GM13977 (cell line): ENCODE measurements at regions not wholly inside any gene's neighbourhood (a gene's known extent, or its start where the extent isn't known, plus 50 kb on each side); places are given as distances from the start of the nearest gene placed in this dataset.
"Not testable (repeated sequence)": the region's sequence is repeated elsewhere in the genome, so short reads cannot be mapped to it uniquely, and the experiment has no call there.

Experiments used
- DNase-seq: peaks from one replicate; pipeline ENCODE4 v3.0.0; 2012; ENCODE audit warnings: low spot score
- in situ Hi-C: fragments of 300-500 bp; cut with MboI; formaldehyde crosslinking; loops from one replicate; pipeline ENCODE4 v1.12.0; 2022; ENCODE audit warnings: low sequenced_read_pairs, low pct_unique_long_range_greater_than_20kb, mixed read lengths, inconsistent platforms; ENCODE audit not compliant: unreplicated experiment
- TF ChIP-seq, protein P1 (sequence below): IDR thresholded peaks from 2 replicates; pipeline ENCODE4 v1.5.1; 2012; ENCODE audit warnings: mild to moderate bottlenecking, control low read depth; ENCODE audit not compliant: insufficient read depth; ENCODE audit errors: extremely low read depth, missing control alignments

DNA sequence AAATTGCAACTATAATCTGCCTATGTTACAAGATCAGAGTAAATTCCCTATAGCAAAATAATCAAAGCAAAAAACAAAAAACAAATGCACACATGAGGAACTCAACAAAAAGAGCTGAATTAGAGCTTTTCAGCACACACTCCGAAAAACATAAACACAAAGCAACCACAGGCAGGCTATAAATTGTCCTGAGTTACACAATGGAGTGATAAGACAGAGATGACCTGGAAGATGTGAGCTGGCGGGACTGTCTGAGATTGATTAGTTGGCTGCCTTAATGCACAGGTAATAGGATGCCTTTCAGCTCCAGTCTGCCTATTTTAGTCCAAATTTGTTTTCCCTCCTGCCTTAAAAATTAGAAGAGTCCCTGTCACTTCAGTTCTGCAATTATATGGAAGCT, 159.0 kb upstream of the FNDC3A start:
- in situ Hi-C loops: no loop called here
- TF ChIP-seq, protein P1, sequence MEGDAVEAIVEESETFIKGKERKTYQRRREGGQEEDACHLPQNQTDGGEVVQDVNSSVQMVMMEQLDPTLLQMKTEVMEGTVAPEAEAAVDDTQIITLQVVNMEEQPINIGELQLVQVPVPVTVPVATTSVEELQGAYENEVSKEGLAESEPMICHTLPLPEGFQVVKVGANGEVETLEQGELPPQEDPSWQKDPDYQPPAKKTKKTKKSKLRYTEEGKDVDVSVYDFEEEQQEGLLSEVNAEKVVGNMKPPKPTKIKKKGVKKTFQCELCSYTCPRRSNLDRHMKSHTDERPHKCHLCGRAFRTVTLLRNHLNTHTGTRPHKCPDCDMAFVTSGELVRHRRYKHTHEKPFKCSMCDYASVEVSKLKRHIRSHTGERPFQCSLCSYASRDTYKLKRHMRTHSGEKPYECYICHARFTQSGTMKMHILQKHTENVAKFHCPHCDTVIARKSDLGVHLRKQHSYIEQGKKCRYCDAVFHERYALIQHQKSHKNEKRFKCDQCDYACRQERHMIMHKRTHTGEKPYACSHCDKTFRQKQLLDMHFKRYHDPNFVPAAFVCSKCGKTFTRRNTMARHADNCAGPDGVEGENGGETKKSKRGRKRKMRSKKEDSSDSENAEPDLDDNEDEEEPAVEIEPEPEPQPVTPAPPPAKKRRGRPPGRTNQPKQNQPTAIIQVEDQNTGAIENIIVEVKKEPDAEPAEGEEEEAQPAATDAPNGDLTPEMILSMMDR: no peak
- no peak for DNase-seq

DNA sequence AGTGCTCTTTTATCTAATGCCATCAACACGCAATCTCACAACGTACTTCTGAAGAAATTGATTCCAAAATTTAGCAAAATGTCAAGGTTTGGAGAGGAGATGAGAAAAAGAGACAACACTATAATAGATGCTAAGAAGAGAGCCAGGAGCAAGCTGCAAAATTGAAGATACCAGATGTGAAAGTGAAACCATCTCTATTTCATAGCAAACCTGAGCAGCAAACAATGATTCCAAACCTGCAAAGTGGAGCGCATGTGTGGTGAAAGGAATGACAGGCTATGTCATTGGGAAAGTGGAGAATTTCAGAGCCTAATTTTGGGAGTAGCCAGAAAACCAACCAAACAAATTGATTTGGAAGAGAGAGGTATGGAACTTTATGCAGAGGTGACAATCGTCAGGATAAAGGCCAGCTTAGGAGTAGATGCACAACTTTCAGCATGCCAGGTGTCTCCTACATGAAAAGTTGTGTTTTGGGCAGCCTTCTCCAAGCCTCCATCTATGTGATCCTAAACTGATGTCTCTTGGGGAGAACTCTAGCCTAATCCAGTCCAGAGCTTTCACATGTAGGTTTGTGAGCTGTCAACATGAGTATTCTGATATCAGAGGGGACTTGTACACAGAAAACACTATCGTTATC, 158.4 kb upstream of the FNDC3A start:
- TF ChIP-seq, protein P1: no peak
- DNase-seq: no peak
- in situ Hi-C loops: no loop called here

DNA sequence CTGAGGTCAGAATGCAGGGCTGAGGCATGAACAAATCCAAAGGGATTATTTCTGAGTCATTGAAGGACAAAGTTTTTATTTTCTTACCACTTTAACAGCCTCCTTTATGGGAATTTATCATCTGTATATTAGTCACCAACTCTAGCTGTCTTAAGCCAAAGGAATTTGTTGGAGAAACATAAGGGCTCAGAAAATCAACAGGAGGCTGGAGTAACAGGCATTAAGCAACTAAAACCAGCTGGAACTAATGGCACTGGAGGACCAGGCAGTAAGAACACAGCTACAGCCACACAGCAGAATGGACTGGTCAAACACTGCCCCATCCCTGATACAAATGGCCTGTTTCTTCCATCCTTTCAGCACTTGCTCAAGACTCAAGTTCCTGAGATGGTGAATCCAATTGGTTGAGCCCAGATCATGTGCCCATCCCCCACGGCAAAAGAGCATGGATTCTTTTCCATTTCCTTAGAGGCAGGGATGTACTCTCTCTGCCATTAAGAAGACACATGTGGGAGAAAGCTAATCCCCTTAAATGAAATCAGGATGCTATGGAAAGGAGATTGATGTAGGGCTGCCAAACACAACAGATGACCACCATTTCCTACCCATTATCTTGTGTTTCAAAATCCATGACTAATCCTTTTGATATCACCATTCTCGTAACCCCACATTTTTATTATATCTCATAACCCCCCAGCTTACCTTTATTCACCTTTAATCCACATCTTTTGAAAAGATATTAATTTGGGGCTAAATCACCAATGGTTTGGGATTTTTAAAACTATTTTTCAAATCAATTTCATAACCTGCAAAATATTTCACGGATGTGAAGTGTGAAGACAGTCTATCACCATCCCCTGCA, 157.0 kb upstream of the FNDC3A start:
- in situ Hi-C loops: no loop called here
- TF ChIP-seq, protein P1: no peak
- no peak for DNase-seq

DNA sequence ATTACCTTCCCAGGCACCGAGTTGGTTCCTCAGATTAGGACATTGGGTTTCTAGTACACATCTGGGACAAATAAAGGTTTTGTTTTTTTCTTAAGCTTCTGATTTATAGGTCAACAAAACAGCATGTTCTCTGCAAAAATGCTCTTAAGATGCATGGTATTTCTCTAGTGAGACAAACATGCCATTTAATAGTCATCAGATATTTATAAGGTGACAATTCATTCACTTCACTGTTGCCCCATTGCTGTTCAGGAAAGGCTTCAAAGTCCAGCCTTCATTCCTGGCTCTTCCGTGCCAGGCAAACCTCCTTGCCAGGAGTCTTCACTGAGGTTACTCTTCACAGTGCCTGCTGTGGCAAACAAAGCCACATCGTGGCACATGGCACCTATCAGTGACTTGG, 156.3 kb upstream of the FNDC3A start:
- in situ Hi-C loops: no loop called here
- no peak for DNase-seq
- TF ChIP-seq, protein P1: no peak

DNA sequence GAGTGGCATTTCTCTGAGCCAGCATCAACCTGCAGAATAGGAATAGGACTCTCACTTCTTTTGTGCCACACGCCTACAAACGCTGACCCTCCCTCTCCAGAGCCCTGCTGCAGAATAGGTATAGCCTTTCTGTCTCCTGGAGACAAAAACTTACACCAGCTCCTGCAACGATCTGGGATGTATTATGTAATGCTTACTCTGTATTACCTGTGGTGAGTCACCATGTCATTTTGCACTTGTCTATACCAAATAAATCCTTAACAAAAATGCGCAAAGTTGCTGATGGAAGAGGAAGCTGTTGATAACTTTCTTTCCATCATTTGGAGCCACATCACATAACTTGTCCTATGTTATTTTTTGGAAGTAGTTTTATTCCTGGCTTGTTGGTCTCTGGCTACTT, 155.8 kb upstream of the FNDC3A start:
- in situ Hi-C loops: no loop called here
- TF ChIP-seq, protein P1: no peak
- no peak for DNase-seq

DNA sequence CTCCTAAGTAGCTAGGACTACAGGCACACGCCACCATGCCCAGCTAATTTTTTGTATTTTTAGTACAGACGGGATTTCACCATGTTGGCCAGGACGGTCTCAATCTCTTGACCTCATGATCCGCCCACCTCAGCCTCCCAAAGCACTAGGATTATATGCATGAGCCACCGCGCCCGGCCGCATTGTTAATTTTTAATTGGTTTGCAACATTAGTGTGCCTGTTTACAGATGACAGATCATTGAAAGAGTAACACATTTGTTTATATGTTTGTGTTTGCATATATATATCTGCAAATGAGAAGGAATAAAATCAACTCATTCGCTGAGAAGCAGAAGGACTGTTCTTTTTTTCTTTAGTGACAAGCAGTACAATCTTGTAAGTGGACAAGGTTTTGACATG, 152.2 kb upstream of the FNDC3A start:
- in situ Hi-C loops, DNase-seq: not testable (repeated sequence)

DNA sequence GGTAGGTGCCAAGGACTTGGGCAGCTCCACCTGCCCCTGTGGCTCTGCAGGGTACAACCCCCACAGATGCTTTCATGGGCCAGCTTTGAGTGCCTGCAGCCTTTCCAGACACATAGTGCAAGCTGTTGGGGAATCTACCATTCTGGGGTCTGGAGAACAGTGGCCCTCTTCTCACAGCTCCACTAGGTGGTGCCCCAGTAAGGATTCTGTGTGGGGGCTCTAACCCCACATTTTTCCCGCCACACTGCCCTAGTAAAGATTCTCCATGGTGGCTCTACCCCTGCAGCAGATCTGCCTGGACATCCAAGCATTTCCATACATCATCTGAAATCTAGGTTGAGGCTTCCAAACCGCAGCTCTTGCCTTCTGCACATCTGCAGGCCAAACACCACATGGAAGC, 149.7 kb upstream of the FNDC3A start:
- in situ Hi-C loops: no loop called here
- TF ChIP-seq, protein P1: no peak
- DNase-seq: no peak

DNA sequence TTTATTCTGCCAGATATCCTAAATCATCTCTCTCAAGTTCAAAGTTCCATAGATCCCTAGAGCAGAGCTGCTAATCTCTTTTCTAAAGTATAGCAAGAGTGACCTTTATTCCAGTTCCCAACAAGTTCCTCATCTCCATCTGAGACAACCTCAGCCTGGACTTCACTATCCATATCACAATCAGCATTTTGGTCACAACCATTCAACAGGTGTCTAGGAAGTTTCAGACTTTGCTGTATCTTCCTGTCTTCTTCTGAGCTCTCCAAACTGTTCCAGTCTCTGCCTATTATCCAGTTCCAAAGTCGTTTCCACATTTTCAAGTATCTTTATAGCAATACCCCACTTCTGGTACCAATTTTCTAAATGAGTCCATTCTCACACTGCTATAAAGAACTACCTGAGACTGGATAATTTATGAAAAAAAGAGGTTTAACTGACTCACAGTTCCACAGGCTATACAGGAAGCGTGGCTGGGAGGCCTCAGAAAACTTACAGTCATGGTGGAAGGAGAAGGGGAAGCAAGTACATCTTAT, 148.7 kb upstream of the FNDC3A start:
- in situ Hi-C loops, DNase-seq: not testable (repeated sequence)
